ENCODE measurements at regions not wholly inside any gene's neighbourhood (a gene's known extent, or its start where the extent isn't known, plus 50 kb on each side); places are given as distances from the start of the nearest gene placed in this dataset.
"Not testable (repeated sequence)": the region's sequence is repeated elsewhere in the genome, so short reads cannot be mapped to it uniquely, and the experiment has no call there.

- Histone ChIP-seq H3K36me3 (ENCODE audit: insufficient read depth, low read length, poor library complexity, severe bottlenecking) (no peaks in the 10 kb centered on the region), H3K4me3 (ENCODE audit: low read depth, low read length, poor library complexity, severe bottlenecking) (no peak overlapping the region), H3K27ac (ENCODE audit: low read depth, low read length, poor library complexity, severe bottlenecking) (no peak overlapping the region), H3K27me3 (replicated peaks; ENCODE audit: insufficient read depth, low read depth, low read length, poor library complexity) (no peaks in the 10 kb centered on the region), H3K4me1 (ENCODE audit: insufficient read depth, low read length, poor library complexity, severe bottlenecking) (no peaks in the 10 kb centered on the region), H3K9me3 (ENCODE audit: low read depth, low read length, poor library complexity, severe bottlenecking) (no peaks in the 10 kb centered on the region)
- TF ChIP-seq EZH2 (IDR thresholded peaks at IDR 0.05; ENCODE audit: borderline replicate concordance, low read depth, low read length, poor library complexity, severe bottlenecking) (no peak), CTCF (conservative IDR thresholded peaks at IDR 0.05; ENCODE audit: low read depth, low read length) (no peak)
- ChIA-PET POLR2A (ENCODE audit: low non-redundant PET) (no interaction called here), CTCF (no interaction called here)
- no TSS peak for BruUV-seq (replicated peaks)
- DNase-seq (ENCODE audit: low spot score): no peak
- intact Hi-C loops (cut with micrococcal nuclease; ENCODE audit: unreplicated experiment): no loop called here
Measured at GRCh38 chr14:48193893-48194292, 518.5 kb upstream of the MDGA2 start.

- H3K4me1 ChIP-seq (ENCODE audit: insufficient read depth, low read length, poor library complexity, severe bottlenecking); H3K9me3 ChIP-seq (ENCODE audit: low read depth, low read length, poor library complexity, severe bottlenecking); DNase-seq (ENCODE audit: low spot score); H3K36me3 ChIP-seq (ENCODE audit: insufficient read depth, low read length, poor library complexity, severe bottlenecking); BruUV-seq (replicated peaks); H3K27ac ChIP-seq (ENCODE audit: low read depth, low read length, poor library complexity, severe bottlenecking); CTCF ChIA-PET; intact Hi-C loops (cut with micrococcal nuclease; ENCODE audit: unreplicated experiment); H3K4me3 ChIP-seq (ENCODE audit: low read depth, low read length, poor library complexity, severe bottlenecking); POLR2A ChIA-PET (ENCODE audit: low non-redundant PET); H3K27me3 ChIP-seq (replicated peaks; ENCODE audit: insufficient read depth, low read depth, low read length, poor library complexity): not testable (repeated sequence)
Measured at GRCh38 chr14:48149624-48150023, 474.2 kb upstream of the MDGA2 start.

GRCh38 chr14:48140804-48141203 lies 465.4 kb upstream of the MDGA2 start:
- Histone ChIP-seq H3K4me3 (ENCODE audit: low read depth, low read length, poor library complexity, severe bottlenecking) (no peak overlapping the region), H3K27ac (ENCODE audit: low read depth, low read length, poor library complexity, severe bottlenecking) (no peak overlapping the region), H3K27me3 (replicated peaks; ENCODE audit: insufficient read depth, low read depth, low read length, poor library complexity) (no peaks in the 10 kb centered on the region), H3K9me3 (ENCODE audit: low read depth, low read length, poor library complexity, severe bottlenecking) (no peaks in the 10 kb centered on the region), H3K36me3 (ENCODE audit: insufficient read depth, low read length, poor library complexity, severe bottlenecking) (no peaks in the 10 kb centered on the region), H3K4me1 (ENCODE audit: insufficient read depth, low read length, poor library complexity, severe bottlenecking) (no peaks in the 10 kb centered on the region)
- POLR2A ChIA-PET (ENCODE audit: low non-redundant PET): no interaction called here
- TF ChIP-seq CTCF (conservative IDR thresholded peaks at IDR 0.05; ENCODE audit: low read depth, low read length) (no peak), EZH2 (IDR thresholded peaks at IDR 0.05; ENCODE audit: borderline replicate concordance, low read depth, low read length, poor library complexity, severe bottlenecking) (no peak)
- no TSS peak for BruUV-seq (replicated peaks)
- DNase-seq (ENCODE audit: low spot score): no peak
- intact Hi-C loops (cut with micrococcal nuclease; ENCODE audit: unreplicated experiment): no loop called here
- CTCF ChIA-PET: no interaction called here

GRCh38 chr14:48129472-48129871 lies 454.1 kb upstream of the MDGA2 start:
- Histone ChIP-seq H3K4me3 (ENCODE audit: low read depth, low read length, poor library complexity, severe bottlenecking) (no peak overlapping the region), H3K27ac (ENCODE audit: low read depth, low read length, poor library complexity, severe bottlenecking) (no peak overlapping the region), H3K27me3 (replicated peaks; ENCODE audit: insufficient read depth, low read depth, low read length, poor library complexity) (no peaks in the 10 kb centered on the region), H3K9me3 (ENCODE audit: low read depth, low read length, poor library complexity, severe bottlenecking) (peaks cover under 1% of the 10 kb centered on the region), H3K36me3 (ENCODE audit: insufficient read depth, low read length, poor library complexity, severe bottlenecking) (no peaks in the 10 kb centered on the region), H3K4me1 (ENCODE audit: insufficient read depth, low read length, poor library complexity, severe bottlenecking) (no peaks in the 10 kb centered on the region)
- ChIA-PET POLR2A (ENCODE audit: low non-redundant PET) (no interaction called here), CTCF (no interaction called here)
- BruUV-seq (replicated peaks): no TSS peak
- no peak for TF ChIP-seq EZH2 (IDR thresholded peaks at IDR 0.05; ENCODE audit: borderline replicate concordance, low read depth, low read length, poor library complexity, severe bottlenecking)
- no peak for TF ChIP-seq CTCF (conservative IDR thresholded peaks at IDR 0.05; ENCODE audit: low read depth, low read length)
- DNase-seq (ENCODE audit: low spot score): no peak
- intact Hi-C loops (cut with micrococcal nuclease; ENCODE audit: unreplicated experiment): no loop called here
